Vagina (tissue), 2 donors: ENCODE measurements at regions not wholly inside any gene's neighbourhood (a gene's known extent, or its start where the extent isn't known, plus 50 kb on each side); places are given as distances from the start of the nearest gene placed in this dataset.

Experiments used
- POLR2A ChIP-seq, 2 donors: fragments of 450-650 bp; IDR thresholded peaks; one replicate each; pipeline ENCODE4 v1.6.1; 2017; ENCODE audit warnings: antibody characterized with exemption in 2 of 2, mild to moderate bottlenecking in 2 of 2, moderate library complexity in 2 of 2
- POLR2AphosphoS5 ChIP-seq, 2 donors: sonication (generic); formaldehyde crosslinking; IDR thresholded peaks; one replicate each; pipeline ENCODE4 v1.9.0; 2017; ENCODE audit warnings: antibody characterized with exemption in 2 of 2, mild to moderate bottlenecking in 2 of 2, low read depth in 1 of 2; ENCODE audit not compliant: insufficient read depth in 1 of 2
- TF ChIP-seq, protein P1 (sequence below), 3 experiments: fragments of 450-650 bp in 2 of 3; fragments of 200-600 bp in 1 of 3; sonication (generic) in 1 of 3; IDR thresholded peaks; one replicate each; pipeline ENCODE4 v1.5.1; 2017 to 2019; ENCODE audit warnings: antibody characterized with exemption in 3 of 3, mild to moderate bottlenecking in 2 of 3, moderate library complexity in 2 of 3

DNA sequence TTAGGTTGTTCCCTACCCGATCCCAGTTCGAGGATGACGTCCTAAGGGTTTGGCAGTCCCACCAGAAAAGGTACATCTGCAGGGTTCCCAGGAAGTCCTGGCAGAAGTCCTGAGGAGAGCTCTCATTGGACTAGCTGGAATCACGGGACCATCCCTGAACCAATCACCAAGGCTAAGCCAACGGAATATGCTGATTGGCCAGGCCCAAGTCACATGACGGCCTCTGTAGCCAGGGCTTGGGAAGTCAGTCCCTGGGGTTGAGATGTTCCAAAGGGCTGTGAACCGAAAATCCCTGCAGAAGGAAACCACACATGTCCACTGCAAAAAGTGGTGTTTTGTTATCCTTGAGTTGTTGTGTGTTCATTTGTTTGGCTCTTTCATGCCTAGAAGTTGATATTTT is 68.2 kb upstream of the ZNF423 start:
- TF ChIP-seq, protein P1, sequence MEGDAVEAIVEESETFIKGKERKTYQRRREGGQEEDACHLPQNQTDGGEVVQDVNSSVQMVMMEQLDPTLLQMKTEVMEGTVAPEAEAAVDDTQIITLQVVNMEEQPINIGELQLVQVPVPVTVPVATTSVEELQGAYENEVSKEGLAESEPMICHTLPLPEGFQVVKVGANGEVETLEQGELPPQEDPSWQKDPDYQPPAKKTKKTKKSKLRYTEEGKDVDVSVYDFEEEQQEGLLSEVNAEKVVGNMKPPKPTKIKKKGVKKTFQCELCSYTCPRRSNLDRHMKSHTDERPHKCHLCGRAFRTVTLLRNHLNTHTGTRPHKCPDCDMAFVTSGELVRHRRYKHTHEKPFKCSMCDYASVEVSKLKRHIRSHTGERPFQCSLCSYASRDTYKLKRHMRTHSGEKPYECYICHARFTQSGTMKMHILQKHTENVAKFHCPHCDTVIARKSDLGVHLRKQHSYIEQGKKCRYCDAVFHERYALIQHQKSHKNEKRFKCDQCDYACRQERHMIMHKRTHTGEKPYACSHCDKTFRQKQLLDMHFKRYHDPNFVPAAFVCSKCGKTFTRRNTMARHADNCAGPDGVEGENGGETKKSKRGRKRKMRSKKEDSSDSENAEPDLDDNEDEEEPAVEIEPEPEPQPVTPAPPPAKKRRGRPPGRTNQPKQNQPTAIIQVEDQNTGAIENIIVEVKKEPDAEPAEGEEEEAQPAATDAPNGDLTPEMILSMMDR (IDR thresholded peaks at IDR 0.05) = no peak
- no peak for TF ChIP-seq POLR2A (IDR thresholded peaks at IDR 0.05)
- TF ChIP-seq POLR2AphosphoS5 (IDR thresholded peaks at IDR 0.05; ENCODE audit: insufficient read depth in 1 of 2, low read depth in 1 of 2) = no peak
